ENCODE measurements at regions not wholly inside any gene's neighbourhood (a gene's known extent, or its start where the extent isn't known, plus 50 kb on each side); places are given as distances from the start of the nearest gene placed in this dataset.

DNA sequence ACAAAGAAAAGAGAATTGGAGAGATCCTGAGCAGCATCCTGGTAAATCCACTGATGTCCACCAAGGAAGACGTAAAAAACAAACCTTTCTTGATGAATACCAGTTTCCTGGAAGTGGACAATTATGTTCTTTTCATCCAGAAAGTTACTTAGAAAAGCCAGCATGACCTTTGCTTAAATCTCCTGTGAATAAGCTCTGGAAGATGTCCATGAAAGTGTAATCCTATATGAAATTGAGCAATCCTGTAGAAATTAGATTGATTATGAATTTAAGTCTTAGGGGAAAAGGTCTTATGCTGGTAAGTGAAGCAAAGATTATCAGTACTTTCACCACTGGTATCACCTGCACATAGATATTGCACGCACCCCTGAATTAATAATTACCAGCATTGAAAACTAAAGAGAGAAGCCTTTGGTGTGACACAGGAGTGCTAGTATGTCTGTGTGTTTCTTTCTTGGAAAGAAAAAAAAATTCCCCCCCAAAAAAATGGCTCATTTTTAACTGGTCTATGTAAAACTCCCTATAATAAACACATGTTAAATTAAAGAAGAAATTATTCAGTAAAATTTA is 164.5 kb upstream of the LHX8 start:
- Histone ChIP-seq H3K23me2 (ENCODE audit: insufficient read length, low read depth, low read length, poor library complexity, severe bottlenecking) (no peaks in the 10 kb centered on the region), H3K79me1 (ENCODE audit: insufficient read depth, low read depth, low read length, poor library complexity, severe bottlenecking) (no peaks in the 10 kb centered on the region), H3K23ac (ENCODE audit: insufficient read length, low read depth, low read length) (no peak overlapping the region), H3K56ac (ENCODE audit: insufficient read length, low read depth, low read length) (no peak overlapping the region), H3K18ac (ENCODE audit: insufficient read length, low read depth, low read length) (no peak overlapping the region), H2AK5ac (ENCODE audit: insufficient read length, low read length) (no peak overlapping the region), H3K4me1 (ENCODE audit: insufficient read depth, low read length) (no peaks in the 10 kb centered on the region; the same call in 1 of the 2 replicates), H4K91ac (ENCODE audit: insufficient read length, low read depth, low read length) (no peak overlapping the region), H4K8ac (replicated peaks; ENCODE audit: insufficient read length, low read depth, low read length) (no peak overlapping the region), H3K27me3 (ENCODE audit: insufficient read depth, low read length) (no peaks in the 10 kb centered on the region), H3T11ph (ENCODE audit: low read length) (no peak overlapping the region), H2AFZ (ENCODE audit: low read length) (no peak overlapping the region), H3K79me2 (ENCODE audit: insufficient read depth, low read length) (no peaks in the 10 kb centered on the region), H3K14ac (ENCODE audit: insufficient read depth, low read length) (no peak overlapping the region), H3K4me2 (ENCODE audit: insufficient read depth, insufficient read length, low read length) (no peak overlapping the region), H3K9ac (ENCODE audit: extremely low read depth, insufficient read length, low read length) (no peak overlapping the region), H2BK12ac (ENCODE audit: insufficient read length, low read depth, low read length) (no peak overlapping the region), H2BK15ac (ENCODE audit: low read depth, low read length) (no peak overlapping the region), H4K20me1 (ENCODE audit: control insufficient read depth, insufficient read depth, insufficient read length) (no peaks in the 10 kb centered on the region), H2BK120ac (ENCODE audit: low read depth, low read length, poor library complexity, severe bottlenecking) (no peak overlapping the region), H3K4ac (ENCODE audit: low read depth, low read length) (no peak overlapping the region), H3K27ac (ENCODE audit: insufficient read length, low read depth, low read length) (no peak overlapping the region), H2BK20ac (ENCODE audit: low read depth, low read length, poor library complexity, severe bottlenecking) (no peak overlapping the region), H2BK5ac (ENCODE audit: insufficient read length, low read length) (no peak overlapping the region), H4K5ac (ENCODE audit: insufficient read length, low read depth, low read length) (no peak overlapping the region), H3K9me3 (ENCODE audit: control insufficient read depth, low read depth, low read length) (no peaks in the 10 kb centered on the region)
- Mint-ChIP-seq H3K27ac (no peak overlapping the region), H3K27me3 (ENCODE audit: low read depth) (no peaks in the 10 kb centered on the region; the same call in 1 of the 2 replicates), H3K36me3 (ENCODE audit: insufficient read depth in 1 of 3, low read depth in 3 of 3) (no peaks in the 10 kb centered on the region), H3K9me3 (no peaks in the 10 kb centered on the region), H3K4me3 (no peak overlapping the region), H3K4me1 (peaks cover 0 to 4% of the 10 kb centered on the region in 2 experiments; a peak in 2 of 4 replicates)
- no peak for DNase-seq
- TF ChIP-seq, protein P1, sequence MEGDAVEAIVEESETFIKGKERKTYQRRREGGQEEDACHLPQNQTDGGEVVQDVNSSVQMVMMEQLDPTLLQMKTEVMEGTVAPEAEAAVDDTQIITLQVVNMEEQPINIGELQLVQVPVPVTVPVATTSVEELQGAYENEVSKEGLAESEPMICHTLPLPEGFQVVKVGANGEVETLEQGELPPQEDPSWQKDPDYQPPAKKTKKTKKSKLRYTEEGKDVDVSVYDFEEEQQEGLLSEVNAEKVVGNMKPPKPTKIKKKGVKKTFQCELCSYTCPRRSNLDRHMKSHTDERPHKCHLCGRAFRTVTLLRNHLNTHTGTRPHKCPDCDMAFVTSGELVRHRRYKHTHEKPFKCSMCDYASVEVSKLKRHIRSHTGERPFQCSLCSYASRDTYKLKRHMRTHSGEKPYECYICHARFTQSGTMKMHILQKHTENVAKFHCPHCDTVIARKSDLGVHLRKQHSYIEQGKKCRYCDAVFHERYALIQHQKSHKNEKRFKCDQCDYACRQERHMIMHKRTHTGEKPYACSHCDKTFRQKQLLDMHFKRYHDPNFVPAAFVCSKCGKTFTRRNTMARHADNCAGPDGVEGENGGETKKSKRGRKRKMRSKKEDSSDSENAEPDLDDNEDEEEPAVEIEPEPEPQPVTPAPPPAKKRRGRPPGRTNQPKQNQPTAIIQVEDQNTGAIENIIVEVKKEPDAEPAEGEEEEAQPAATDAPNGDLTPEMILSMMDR (conservative IDR thresholded peaks at IDR 0.05) = no peak
- no CpG with 5 or more reads among the region's 2 CpGs for WGBS (ENCODE audit: extremely low coverage, insufficient read length, low lambda C conversion rate)

Measured in H9 (cell line).